ENCODE measurements at regions not wholly inside any gene's neighbourhood (a gene's known extent, or its start where the extent isn't known, plus 50 kb on each side); places are given as distances from the start of the nearest gene placed in this dataset.

DNA sequence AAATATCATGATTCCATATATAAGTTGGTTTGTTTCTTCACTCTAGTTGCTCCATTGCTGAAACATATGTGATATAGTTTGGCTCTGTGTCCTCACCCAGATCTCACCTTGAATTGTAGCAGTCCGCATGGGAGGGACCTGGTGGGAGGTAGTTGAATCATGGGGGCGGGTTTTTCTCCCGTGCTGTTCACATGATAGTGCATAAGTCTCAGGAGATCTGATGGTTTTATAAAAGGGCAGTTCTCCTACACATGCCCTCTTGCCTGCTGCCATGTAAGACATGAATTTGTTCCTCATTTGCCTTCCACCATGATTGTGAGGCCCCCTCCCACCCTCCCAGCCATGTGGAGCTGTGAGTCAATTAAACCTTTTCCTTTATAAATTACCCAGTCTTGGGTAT, 915.5 kb downstream of the KCNJ2 start:
- TF ChIP-seq CTCF (conservative IDR thresholded peaks at IDR 0.05; ENCODE audit: low read depth, low read length): no peak
- no peak for TF ChIP-seq EZH2 (IDR thresholded peaks at IDR 0.05; ENCODE audit: borderline replicate concordance, low read depth, low read length, poor library complexity, severe bottlenecking)
- CTCF ChIA-PET: no interaction called here
- Histone ChIP-seq H3K27ac (ENCODE audit: low read depth, low read length, poor library complexity, severe bottlenecking) (no peak overlapping the region), H3K4me1 (ENCODE audit: insufficient read depth, low read length, poor library complexity, severe bottlenecking) (no peaks in the 10 kb centered on the region), H3K4me3 (ENCODE audit: low read depth, low read length, poor library complexity, severe bottlenecking) (no peak overlapping the region), H3K9me3 (ENCODE audit: low read depth, low read length, poor library complexity, severe bottlenecking) (no peaks in the 10 kb centered on the region), H3K27me3 (replicated peaks; ENCODE audit: insufficient read depth, low read depth, low read length, poor library complexity) (no peaks in the 10 kb centered on the region), H3K36me3 (ENCODE audit: insufficient read depth, low read length, poor library complexity, severe bottlenecking) (no peaks in the 10 kb centered on the region)
- intact Hi-C loops (cut with micrococcal nuclease; ENCODE audit: unreplicated experiment): loop anchor here (5.0 kb wide), 2 partner anchors 318 to 448 kb away; no protein-coding TSS in a partner anchor
- no peak for DNase-seq (ENCODE audit: low spot score)
- BruUV-seq (replicated peaks): no TSS peak
- POLR2A ChIA-PET (ENCODE audit: low non-redundant PET): interaction anchor here (0.6 kb wide), 1 partner anchor 72 kb away, joined by 3 read pairs; no protein-coding TSS in a partner anchor

DNA sequence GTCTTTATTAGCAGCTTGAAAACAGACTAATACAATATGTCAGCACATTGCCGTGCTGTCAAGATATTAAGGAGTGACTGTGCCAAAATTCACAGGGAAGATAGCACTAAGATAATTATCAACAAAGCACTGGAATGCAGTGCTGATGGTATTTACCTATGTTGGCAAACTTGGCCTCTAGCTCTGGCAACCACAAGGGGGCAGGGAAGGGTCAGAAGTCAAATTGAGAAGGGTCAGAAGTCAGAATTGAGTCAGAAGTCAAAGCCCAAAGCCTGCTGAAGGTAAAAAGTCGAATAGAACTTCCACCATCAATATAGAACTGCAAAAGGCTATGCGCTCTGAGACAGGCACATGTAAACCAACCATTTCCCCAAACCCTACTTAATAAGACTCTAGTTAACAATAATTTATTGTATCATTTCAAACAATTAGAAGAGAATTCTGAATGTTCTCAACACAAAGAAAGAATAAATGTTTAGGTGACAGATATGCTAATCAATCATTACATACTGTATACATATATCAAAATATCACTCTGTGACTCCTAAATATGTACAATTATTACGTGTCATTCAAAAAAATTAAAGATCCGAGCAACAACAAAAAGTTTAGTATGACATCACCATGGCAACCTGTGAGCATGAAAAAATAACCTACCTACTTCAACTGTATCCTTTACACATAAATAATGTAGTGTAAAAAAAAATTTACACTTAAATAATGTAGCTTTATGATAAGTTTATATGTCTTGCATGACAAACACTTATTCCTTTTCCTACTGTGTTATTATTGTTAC, 916.1 kb downstream of the KCNJ2 start:
- Histone ChIP-seq H3K27ac (ENCODE audit: low read depth, low read length, poor library complexity, severe bottlenecking) (no peak overlapping the region), H3K27me3 (replicated peaks; ENCODE audit: insufficient read depth, low read depth, low read length, poor library complexity) (no peaks in the 10 kb centered on the region), H3K4me3 (ENCODE audit: low read depth, low read length, poor library complexity, severe bottlenecking) (no peak overlapping the region), H3K4me1 (ENCODE audit: insufficient read depth, low read length, poor library complexity, severe bottlenecking) (no peaks in the 10 kb centered on the region), H3K9me3 (ENCODE audit: low read depth, low read length, poor library complexity, severe bottlenecking) (peaks cover under 1% of the 10 kb centered on the region), H3K36me3 (ENCODE audit: insufficient read depth, low read length, poor library complexity, severe bottlenecking) (no peaks in the 10 kb centered on the region)
- ChIA-PET POLR2A (ENCODE audit: low non-redundant PET) (interaction anchor here (0.6 kb wide), 1 partner anchor 72 kb away, joined by 3 read pairs; no protein-coding TSS in a partner anchor), CTCF (interaction anchor here (0.5 kb wide), 1 partner anchor 46 kb away, joined by 6 read pairs; no protein-coding TSS in a partner anchor)
- DNase-seq (ENCODE audit: low spot score): peak; percentile 1
- TF ChIP-seq CTCF (conservative IDR thresholded peaks at IDR 0.05; ENCODE audit: low read depth, low read length) (no peak), EZH2 (IDR thresholded peaks at IDR 0.05; ENCODE audit: borderline replicate concordance, low read depth, low read length, poor library complexity, severe bottlenecking) (no peak)
- no TSS peak for BruUV-seq (replicated peaks)
- intact Hi-C loops (cut with micrococcal nuclease; ENCODE audit: unreplicated experiment): no loop called here

- intact Hi-C loops (cut with micrococcal nuclease; ENCODE audit: unreplicated experiment): no loop called here
- ChIA-PET POLR2A (ENCODE audit: low non-redundant PET) (no interaction called here), CTCF (no interaction called here)
- Histone ChIP-seq H3K36me3 (ENCODE audit: insufficient read depth, low read length, poor library complexity, severe bottlenecking) (no peaks in the 10 kb centered on the region), H3K4me1 (ENCODE audit: insufficient read depth, low read length, poor library complexity, severe bottlenecking) (no peaks in the 10 kb centered on the region), H3K27ac (ENCODE audit: low read depth, low read length, poor library complexity, severe bottlenecking) (no peak overlapping the region), H3K27me3 (replicated peaks; ENCODE audit: insufficient read depth, low read depth, low read length, poor library complexity) (no peaks in the 10 kb centered on the region), H3K9me3 (ENCODE audit: low read depth, low read length, poor library complexity, severe bottlenecking) (peaks cover 14% of the 10 kb centered on the region), H3K4me3 (ENCODE audit: low read depth, low read length, poor library complexity, severe bottlenecking) (no peak overlapping the region)
- TF ChIP-seq EZH2 (IDR thresholded peaks at IDR 0.05; ENCODE audit: borderline replicate concordance, low read depth, low read length, poor library complexity, severe bottlenecking) (no peak), CTCF (conservative IDR thresholded peaks at IDR 0.05; ENCODE audit: low read depth, low read length) (no peak)
- DNase-seq (ENCODE audit: low spot score): no peak
- no TSS peak for BruUV-seq (replicated peaks)
Measured at GRCh38 chr17:71089431-71089830, 920.1 kb downstream of the KCNJ2 start.
